ENCODE measurements at regions not wholly inside any gene's neighbourhood (a gene's known extent, or its start where the extent isn't known, plus 50 kb on each side); places are given as distances from the start of the nearest gene placed in this dataset.

DNA sequence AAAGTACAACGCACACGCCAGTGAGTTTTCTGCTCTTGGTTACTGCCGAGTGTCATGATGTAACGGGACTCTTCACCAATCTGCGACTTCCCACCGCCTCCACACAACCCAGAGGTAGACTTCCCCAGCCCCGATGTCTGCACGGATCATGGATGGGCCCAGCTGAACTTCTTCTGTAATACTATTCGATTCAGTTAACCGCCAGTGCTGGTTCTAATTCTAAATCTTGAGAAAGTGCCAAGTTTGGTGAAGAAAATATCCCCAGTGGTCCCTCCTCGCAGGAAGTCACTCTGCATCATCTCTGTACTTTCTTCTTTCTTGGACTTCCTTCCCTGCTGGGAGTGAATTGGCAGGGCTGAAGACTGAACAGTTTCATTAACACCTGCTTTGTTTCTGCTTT, 77.6 kb upstream of the SLC35F4 start:
- Mint-ChIP-seq H3K4me3 (no peak overlapping the region), H3K4me1 (no peaks in the 10 kb centered on the region), H3K36me3 (no peaks in the 10 kb centered on the region), H3K9me3 (peaks cover 0 to 7% (median 4%) of the 10 kb centered on the region in 7 donors), H3K27ac (no peak overlapping the region), H3K27me3 (peaks cover 0 to 7% (median 0%) of the 10 kb centered on the region in 3 donors)
- ATAC-seq (ENCODE audit: low read depth in 2 of 2) = no peak
- DNase-seq = no peak

GRCh38 chr14:57943038-57943437, 77.1 kb upstream of the SLC35F4 start:
- no peak overlapping the region for H3K4me3 Mint-ChIP-seq
- ATAC-seq (ENCODE audit: low read depth in 2 of 2) (no peak), DNase-seq (no peak)
- H3K9me3 Mint-ChIP-seq = peaks cover 0 to 7% (median 4%) of the 10 kb centered on the region in 7 donors
- no peaks in the 10 kb centered on the region for H3K4me1 Mint-ChIP-seq
- H3K36me3 Mint-ChIP-seq = no peaks in the 10 kb centered on the region
- H3K27me3 Mint-ChIP-seq = peaks cover 0 to 7% (median 0%) of the 10 kb centered on the region in 3 donors
- H3K27ac Mint-ChIP-seq = no peak overlapping the region

- no peak for ATAC-seq (ENCODE audit: low read depth in 2 of 2)
- no peak for DNase-seq
- Mint-ChIP-seq H3K4me3 (no peak overlapping the region), H3K9me3 (peaks cover 0 to 4% (median 0%) of the 10 kb centered on the region in 7 donors), H3K27me3 (no peaks in the 10 kb centered on the region), H3K36me3 (no peaks in the 10 kb centered on the region), H3K27ac (no peak overlapping the region), H3K4me1 (no peaks in the 10 kb centered on the region)
Observed at GRCh38 chr14:57939084-57939483, 73.2 kb upstream of the SLC35F4 start.

DNA sequence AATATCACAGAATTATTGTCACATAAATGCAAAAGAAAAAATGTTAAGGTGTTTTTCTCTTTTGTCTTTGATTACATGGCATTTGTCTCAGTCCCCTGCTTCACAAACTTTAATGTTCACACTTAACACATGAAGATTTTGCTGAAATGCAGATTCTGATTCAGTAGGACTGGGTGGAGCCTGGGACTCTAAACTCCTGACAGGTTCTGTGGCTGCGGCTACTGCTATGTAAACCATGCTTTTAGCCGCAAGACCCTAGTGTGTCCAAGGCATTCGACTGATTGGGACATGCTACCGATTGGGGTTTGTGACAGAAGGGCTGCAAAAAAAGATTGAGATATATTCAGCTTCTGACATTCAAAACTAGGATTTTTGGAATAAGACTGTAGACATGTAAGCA, 72.6 kb upstream of the SLC35F4 start:
- Mint-ChIP-seq H3K27ac (no peak overlapping the region), H3K27me3 (no peaks in the 10 kb centered on the region), H3K9me3 (peaks cover 0 to 4% (median 0%) of the 10 kb centered on the region in 7 donors), H3K36me3 (no peaks in the 10 kb centered on the region), H3K4me3 (no peak overlapping the region), H3K4me1 (no peaks in the 10 kb centered on the region)
- ATAC-seq (ENCODE audit: low read depth in 2 of 2) = no peak
- DNase-seq = no peak

DNA sequence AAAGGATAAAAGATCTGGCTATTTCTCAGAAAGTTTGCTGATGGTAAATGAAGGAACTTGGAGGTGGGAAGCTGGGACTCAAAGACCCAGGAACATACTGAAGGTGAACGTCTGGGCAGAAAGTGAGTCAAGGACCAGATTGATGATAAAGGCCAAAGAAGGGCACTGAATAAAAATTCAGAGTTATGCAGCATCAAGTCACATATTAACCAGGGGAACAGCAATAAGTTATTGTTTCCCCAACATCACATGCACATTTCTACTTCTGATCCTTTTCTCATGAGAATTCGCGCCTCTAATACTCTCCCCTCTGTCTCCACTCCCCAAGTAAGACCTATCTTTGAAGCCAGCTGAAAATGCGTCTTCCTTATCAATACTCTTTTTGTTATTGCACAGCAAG, 71.8 kb upstream of the SLC35F4 start:
- H3K36me3 Mint-ChIP-seq = no peaks in the 10 kb centered on the region
- peaks cover 0 to 4% (median 0%) of the 10 kb centered on the region in 7 donors for H3K9me3 Mint-ChIP-seq
- H3K27ac Mint-ChIP-seq = no peak overlapping the region
- ATAC-seq (ENCODE audit: low read depth in 2 of 2) (no peak), DNase-seq (no peak)
- no peaks in the 10 kb centered on the region for H3K27me3 Mint-ChIP-seq
- H3K4me3 Mint-ChIP-seq = no peak overlapping the region
- no peaks in the 10 kb centered on the region for H3K4me1 Mint-ChIP-seq

DNA sequence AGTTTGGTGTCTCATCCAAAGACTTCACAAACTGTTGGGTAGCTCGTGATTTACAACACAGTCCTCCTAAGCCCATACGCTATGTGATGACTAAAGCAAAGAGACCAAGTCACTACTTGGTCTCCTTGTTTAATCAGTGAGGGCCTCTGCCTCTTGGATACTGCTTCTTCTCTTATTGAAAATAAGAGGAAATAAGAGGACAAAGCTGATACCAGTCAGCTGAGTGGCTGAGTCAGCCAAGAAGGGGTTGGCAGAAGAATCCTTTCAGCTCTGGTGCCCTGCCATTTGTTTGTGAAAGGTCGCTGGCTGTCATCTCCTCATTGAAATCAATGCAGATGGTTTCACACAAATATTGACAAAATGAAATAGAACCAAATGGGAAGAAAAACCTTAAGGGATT, 67.5 kb upstream of the SLC35F4 start:
- Mint-ChIP-seq H3K9me3 (no peaks in the 10 kb centered on the region), H3K4me1 (peaks cover 7 to 13% (median 7%) of the 10 kb centered on the region in 3 donors), H3K36me3 (no peaks in the 10 kb centered on the region), H3K27ac (no peak overlapping the region), H3K27me3 (no peaks in the 10 kb centered on the region), H3K4me3 (no peak overlapping the region)
- no peak for DNase-seq
- no peak for ATAC-seq (ENCODE audit: low read depth in 2 of 2)

- H3K36me3 Mint-ChIP-seq = no peaks in the 10 kb centered on the region
Observed at GRCh38 chr14:57930241-57930975, 64.5 kb upstream of the SLC35F4 start.

GRCh38 chr14:57928732-57929131, 62.8 kb upstream of the SLC35F4 start:
- peaks cover 0 to 8% of the 10 kb centered on the region in 2 donors for H3K36me3 Mint-ChIP-seq
- no peaks in the 10 kb centered on the region for H3K27me3 Mint-ChIP-seq
- peaks cover 0 to 9% (median 2%) of the 10 kb centered on the region in 7 donors for H3K9me3 Mint-ChIP-seq
- no peak for DNase-seq
- no peak for ATAC-seq (ENCODE audit: low read depth in 2 of 2)
- H3K27ac Mint-ChIP-seq = peak overlapping the region in 1 of 6 donors; percentile 5
- no peak overlapping the region for H3K4me3 Mint-ChIP-seq
- peaks cover 11 to 19% (median 14%) of the 10 kb centered on the region in 3 donors for H3K4me1 Mint-ChIP-seq

More at GRCh38 chr14:57930241-57930975, 64.5 kb upstream of the SLC35F4 start:
- Mint-ChIP-seq H3K27me3 (no peaks in the 10 kb centered on the region), H3K4me1 (peaks cover 10 to 19% (median 11%) of the 10 kb centered on the region in 3 donors), H3K4me3 (no peak overlapping the region), H3K9me3 (no peaks in the 10 kb centered on the region), H3K27ac (no peak overlapping the region)
- DNase-seq (no peak), ATAC-seq (ENCODE audit: low read depth in 2 of 2) (no peak)

DNA sequence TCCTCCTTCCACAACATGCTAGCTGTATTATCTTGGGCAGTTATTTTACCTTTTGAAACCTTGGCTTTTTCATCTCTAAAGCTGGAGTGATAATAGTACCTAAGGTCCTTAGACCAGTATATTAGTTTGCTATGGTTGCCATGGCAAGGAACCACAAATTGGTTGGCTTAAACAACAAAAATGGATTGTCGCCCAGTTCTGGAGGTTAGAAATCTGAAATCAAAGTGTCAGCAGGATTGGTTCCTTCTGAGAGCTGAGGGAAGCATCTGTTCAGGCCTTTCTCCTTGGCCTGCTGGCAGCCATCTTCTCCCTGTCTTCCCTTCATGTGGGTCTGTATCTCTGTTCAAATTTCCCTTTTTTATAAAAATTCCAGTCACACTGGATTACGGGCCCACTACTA, 55.5 kb upstream of the SLC35F4 start:
- Mint-ChIP-seq H3K36me3 (peaks cover 0 to 8% of the 10 kb centered on the region in 2 donors), H3K27me3 (peaks cover 0 to under 1% (median 0%) of the 10 kb centered on the region in 3 donors), H3K4me3 (no peak overlapping the region), H3K4me1 (peaks cover 0 to 3% (median 0%) of the 10 kb centered on the region in 3 donors), H3K9me3 (peaks cover 0 to 9% (median 5%) of the 10 kb centered on the region in 7 donors), H3K27ac (no peak overlapping the region)
- ATAC-seq (ENCODE audit: low read depth in 2 of 2) (no peak), DNase-seq (no peak)

DNA sequence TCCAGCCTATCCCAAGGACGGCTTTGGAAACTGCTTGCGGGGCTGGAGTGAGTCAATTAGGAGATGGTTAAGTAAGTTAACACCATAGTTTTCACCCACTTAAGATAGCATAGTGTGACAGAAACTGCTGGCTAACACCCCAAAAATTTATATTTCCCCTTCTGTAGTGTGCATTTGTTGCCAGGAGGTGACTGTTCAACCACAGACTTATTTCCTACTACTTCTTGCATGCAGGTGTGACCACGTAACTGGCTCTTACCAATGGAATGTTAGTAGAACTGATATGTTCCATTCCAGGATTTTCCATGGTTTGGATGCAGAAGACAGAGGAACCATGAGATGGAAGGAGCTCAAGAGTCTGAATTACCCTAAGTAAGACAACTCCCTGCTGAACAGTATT, 52.9 kb upstream of the SLC35F4 start:
- H3K36me3 Mint-ChIP-seq = peaks cover 0 to 5% of the 10 kb centered on the region in 2 donors
- H3K27me3 Mint-ChIP-seq = peaks cover 4 to 7% (median 7%) of the 10 kb centered on the region in 3 donors
- H3K9me3 Mint-ChIP-seq = peaks cover 0 to 6% (median 3%) of the 10 kb centered on the region in 7 donors

More for the DNA sequence above, 52.9 kb upstream of the SLC35F4 start:
- Mint-ChIP-seq H3K4me1 (no peaks in the 10 kb centered on the region), H3K4me3 (no peak overlapping the region), H3K27ac (no peak overlapping the region)
- DNase-seq (no peak), ATAC-seq (ENCODE audit: low read depth in 2 of 2) (no peak)
